LNCAP (cell line): ENCODE measurements at regions not wholly inside any gene's neighbourhood (a gene's known extent, or its start where the extent isn't known, plus 50 kb on each side); places are given as distances from the start of the nearest gene placed in this dataset.

Experiments
- TF ChIP-seq, protein P1 (sequence below): fragments of 450-650 bp; IDR thresholded peaks from 2 replicates; pipeline ENCODE4 v1.5.1; 2017; ENCODE audit warnings: mild to moderate bottlenecking

DNA sequence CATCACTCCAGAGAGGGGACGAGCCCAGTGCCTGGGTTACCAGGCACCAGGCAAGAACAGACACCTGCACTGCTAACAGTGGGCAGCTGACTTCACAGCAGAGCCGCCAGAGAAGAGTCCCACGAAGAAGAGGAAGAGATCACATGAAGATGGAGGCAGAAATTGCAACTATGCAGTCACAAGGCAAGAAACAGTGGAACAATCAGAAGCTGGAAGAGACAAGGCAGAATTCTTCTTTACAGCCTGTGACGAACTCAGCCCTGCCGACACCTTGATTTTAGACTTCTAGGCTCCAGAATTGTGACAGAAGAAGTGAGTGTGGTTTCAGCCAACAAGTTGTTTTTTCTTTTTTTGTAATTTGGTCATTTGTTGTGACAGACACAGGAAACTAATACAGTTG, 59.2 kb downstream of the IL12A start:
- TF ChIP-seq, protein P1, sequence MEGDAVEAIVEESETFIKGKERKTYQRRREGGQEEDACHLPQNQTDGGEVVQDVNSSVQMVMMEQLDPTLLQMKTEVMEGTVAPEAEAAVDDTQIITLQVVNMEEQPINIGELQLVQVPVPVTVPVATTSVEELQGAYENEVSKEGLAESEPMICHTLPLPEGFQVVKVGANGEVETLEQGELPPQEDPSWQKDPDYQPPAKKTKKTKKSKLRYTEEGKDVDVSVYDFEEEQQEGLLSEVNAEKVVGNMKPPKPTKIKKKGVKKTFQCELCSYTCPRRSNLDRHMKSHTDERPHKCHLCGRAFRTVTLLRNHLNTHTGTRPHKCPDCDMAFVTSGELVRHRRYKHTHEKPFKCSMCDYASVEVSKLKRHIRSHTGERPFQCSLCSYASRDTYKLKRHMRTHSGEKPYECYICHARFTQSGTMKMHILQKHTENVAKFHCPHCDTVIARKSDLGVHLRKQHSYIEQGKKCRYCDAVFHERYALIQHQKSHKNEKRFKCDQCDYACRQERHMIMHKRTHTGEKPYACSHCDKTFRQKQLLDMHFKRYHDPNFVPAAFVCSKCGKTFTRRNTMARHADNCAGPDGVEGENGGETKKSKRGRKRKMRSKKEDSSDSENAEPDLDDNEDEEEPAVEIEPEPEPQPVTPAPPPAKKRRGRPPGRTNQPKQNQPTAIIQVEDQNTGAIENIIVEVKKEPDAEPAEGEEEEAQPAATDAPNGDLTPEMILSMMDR = no peak

DNA sequence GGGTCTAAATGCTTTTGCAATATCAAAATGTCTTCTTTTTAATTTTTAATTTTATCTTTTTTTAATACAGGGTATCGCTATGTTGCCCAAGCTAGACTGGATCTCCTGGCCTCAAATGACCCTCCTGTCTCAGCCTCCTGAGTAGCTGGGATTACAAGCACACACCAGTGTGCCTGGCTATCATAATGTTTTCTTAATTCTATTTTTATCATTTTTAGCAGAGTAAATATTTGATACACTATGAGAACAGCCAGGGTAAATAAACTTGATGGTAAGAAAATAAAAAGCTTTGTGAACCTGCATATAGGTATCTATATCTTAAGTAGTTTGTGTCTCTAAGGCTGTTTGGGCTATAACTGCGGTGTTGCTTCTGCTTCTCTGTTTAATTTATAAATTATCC, 60.4 kb downstream of the IL12A start:
- TF ChIP-seq, protein P1 = no peak

DNA sequence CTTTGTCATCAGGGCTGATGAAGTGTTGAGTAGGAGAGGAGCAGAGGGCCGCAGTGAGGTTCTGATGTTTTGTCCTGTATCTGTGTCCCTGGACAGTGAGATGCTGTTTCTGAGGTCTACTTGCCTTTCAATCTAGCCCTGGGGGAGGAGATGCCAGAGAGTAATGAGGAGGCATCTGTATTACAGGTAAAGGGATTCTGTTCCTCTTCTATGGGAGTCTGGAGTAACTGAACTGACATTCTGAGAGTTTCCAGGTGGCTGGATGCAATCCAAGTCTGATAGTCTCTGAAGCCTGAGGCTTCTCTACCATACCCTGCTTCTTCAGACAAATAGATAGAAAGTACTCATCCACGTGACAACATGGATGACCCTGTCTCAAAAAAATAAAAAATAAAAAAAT, 60.9 kb downstream of the IL12A start:
- TF ChIP-seq, protein P1 = no peak

DNA sequence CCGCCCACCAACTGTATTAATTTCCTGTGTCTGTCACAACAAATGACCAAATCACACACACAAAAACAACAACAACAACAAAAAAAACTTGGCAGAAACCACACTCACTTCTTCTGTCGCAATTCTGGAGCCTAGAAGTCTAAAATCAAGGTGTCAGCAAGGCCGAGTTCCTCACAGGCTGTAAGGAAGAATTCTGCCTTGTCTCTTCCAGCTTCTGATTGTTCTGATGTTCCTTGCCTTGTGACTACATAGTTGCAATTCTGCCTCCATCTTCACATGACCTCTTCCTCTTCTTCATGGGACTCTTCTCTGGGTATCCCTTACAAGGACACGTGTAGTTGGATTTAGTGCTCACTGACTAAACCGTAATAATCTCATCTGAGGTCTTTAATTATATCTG, 61.4 kb downstream of the IL12A start:
- TF ChIP-seq, protein P1 = no peak

DNA sequence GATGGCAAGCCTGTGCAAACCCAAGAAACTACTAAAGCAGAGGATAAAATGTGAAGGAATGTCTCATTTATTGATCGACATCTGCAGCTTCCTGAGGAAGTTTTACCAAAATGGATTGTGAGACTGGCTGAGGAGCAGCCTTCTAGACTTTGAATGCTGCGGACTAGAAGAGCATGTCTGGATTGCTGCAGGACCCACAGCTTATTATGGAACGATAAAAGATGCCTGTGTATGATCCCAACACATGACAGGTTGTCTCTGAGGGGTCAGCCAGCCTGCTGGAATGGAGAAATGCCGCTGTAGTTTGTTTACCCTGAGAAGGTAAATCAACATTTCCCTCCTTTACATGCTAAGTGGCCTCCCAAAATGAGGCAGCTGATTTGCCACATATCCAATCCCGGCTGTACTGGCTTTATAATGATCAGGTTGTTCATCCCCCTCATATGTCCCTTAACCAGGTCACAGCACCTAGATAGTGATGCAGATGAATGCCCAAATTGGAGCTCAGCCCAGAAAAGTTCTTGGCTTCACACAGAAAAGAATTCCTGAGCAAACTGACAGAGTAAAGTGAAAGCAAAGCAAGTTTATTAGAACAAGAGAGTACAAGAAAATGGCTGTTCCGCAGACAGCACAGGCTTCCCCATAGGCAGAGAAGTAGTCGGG, 63.9 kb downstream of the IL12A start:
- TF ChIP-seq, protein P1 = no peak

DNA sequence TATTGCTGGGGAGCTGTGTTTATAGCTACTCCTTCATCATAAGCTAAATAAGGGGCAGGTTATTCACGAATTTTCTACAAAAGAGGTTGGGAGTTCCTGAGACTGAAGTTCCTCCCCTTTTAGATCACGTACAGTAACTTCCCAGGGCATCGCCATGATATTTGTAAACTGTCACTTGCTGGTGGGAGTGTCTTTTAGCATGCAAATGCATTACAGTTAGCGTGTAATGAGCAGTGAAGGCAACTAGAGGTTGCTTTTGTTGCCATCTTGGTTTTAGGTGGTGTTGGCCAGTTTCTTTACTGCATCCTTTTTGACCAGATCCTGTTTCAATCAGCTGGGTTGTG, 64.4 kb downstream of the IL12A start:
- TF ChIP-seq, protein P1 = no peak

DNA sequence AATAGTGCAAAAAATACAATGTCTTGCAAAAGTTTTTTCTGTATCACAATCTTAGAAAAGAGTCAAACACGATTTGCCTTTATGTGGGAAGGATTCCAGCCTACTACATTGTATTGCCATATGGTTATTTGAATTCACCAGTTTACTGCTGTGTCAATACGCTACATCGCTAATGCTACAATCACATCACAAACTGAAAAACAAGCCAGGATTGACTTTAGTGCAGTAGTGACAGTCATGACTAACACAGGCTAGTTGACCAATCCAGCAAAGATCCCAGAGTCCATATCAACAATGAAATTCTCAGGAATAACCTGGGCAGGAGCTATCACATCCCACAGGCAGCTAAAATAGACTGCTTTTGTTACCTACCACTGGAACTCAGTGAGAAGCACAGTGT, 67.0 kb downstream of the IL12A start:
- TF ChIP-seq, protein P1 = no peak

DNA sequence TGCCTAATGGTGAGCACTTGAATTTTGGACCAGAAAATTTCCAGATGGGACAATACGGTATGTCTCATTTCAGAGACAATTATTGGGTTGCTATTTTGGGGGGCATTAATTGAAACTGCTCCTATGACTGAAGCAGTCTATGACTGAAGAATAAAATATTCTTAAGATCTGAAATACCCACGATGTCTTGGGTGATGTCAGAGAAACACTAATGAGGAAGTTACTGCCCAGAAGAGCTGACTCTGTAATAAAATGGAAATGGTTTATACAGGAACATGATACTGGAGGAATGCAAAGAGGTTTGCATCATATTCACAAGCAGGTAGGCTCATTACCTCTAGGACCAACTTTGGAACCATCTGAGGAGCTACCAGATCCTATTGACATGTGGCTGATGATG, 68.7 kb downstream of the IL12A start:
- TF ChIP-seq, protein P1 = no peak
